ENCODE measurements at regions not wholly inside any gene's neighbourhood (a gene's known extent, or its start where the extent isn't known, plus 50 kb on each side); places are given as distances from the start of the nearest gene placed in this dataset.

- no peak for DNase-seq (ENCODE audit: low spot score)
- in situ Hi-C loops (cut with MboI; ENCODE audit: low pct_unique_long_range_greater_than_20kb, low sequenced_read_pairs, unreplicated experiment): loop anchor here (5.0 kb wide), 1 partner anchor 330 kb away; no protein-coding TSS in a partner anchor
- TF ChIP-seq CTCF (IDR thresholded peaks at IDR 0.05; ENCODE audit: extremely low read depth, insufficient read depth, missing control alignments): no peak
Measured at GRCh38 chr2:203812294-203813221, 55.0 kb upstream of the CTLA4 start.

- DNase-seq (ENCODE audit: low spot score): no peak
- TF ChIP-seq CTCF (IDR thresholded peaks at IDR 0.05; ENCODE audit: extremely low read depth, insufficient read depth, missing control alignments): no peak
- in situ Hi-C loops (cut with MboI; ENCODE audit: low pct_unique_long_range_greater_than_20kb, low sequenced_read_pairs, unreplicated experiment): loop anchor here (5.0 kb wide), 1 partner anchor 331 kb away; no protein-coding TSS in a partner anchor
Measured at GRCh38 chr2:203813684-203814083, 53.9 kb upstream of the CTLA4 start.

DNA sequence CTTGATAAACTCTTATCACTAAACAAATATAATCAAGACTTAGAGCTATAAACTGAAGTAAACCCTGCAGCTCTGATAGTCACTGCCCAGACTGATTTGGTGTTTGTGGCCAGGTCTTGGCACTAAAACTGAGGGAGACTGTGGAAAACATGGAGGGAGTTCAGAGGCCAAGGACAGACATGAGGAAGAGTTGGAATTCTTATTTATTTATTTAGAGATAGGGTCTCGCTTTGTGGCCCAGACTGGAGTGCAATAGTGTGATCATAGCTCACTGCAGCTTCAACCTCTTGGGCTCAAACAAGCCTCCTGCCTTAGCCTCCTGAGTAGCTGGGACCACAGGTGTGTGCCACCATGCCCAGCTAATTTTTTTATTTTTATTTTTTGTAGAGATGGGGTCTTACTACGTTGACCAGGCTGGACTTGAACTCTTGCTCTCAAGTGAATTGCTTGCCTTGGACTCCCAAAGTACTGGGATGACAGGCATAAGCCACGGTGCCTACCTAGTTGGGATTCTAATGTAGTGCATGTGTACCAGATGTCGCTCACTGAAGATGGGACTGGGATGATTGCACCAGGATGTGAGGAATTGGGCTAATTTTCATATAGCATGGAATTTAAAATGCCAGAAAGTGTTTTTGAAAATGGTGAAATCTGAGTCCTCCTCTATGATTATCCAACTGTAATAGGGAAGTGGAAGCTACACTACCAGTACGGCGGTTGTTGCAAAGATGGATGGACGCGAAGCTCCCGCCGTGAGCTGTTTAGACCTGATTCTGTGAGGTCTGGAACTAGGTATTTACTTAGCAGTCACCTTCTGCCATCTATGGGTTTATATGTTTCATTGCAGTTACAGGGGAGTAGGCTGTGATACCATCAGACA is 52.7 kb upstream of the CTLA4 start:
- in situ Hi-C loops (cut with MboI; ENCODE audit: low pct_unique_long_range_greater_than_20kb, low sequenced_read_pairs, unreplicated experiment): loop anchor here (5.0 kb wide), 1 partner anchor 333 kb away; no protein-coding TSS in a partner anchor
- peak; percentile 67 for TF ChIP-seq CTCF (IDR thresholded peaks at IDR 0.05; ENCODE audit: extremely low read depth, insufficient read depth, missing control alignments)
- peak; percentile 72 for DNase-seq (ENCODE audit: low spot score)

GRCh38 chr2:203815541-203815898 is 52.1 kb upstream of the CTLA4 start:
- no peak for TF ChIP-seq CTCF (IDR thresholded peaks at IDR 0.05; ENCODE audit: extremely low read depth, insufficient read depth, missing control alignments)
- in situ Hi-C loops (cut with MboI; ENCODE audit: low pct_unique_long_range_greater_than_20kb, low sequenced_read_pairs, unreplicated experiment): no loop called here

DNA sequence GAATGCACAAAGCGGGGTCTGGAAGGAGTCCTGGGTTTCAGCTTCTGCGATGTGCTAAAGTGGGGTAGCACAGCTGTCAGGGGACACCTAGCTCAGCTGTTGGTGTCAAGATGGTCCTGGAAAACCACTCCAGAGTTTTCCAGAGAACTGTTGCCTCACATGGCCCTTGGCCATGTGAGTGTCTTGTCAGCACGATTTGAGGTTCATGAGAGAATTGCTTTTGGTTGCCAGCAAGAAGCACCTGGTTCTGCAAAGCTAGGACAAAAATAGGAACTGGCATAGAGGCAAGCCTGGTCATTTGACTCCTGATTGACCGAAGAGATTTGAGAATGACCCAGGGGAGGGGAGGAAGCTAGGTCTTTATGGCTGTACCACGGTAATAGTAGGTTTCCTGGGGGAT is 50.4 kb upstream of the CTLA4 start:
- no peak for DNase-seq (ENCODE audit: low spot score)
- in situ Hi-C loops (cut with MboI; ENCODE audit: low pct_unique_long_range_greater_than_20kb, low sequenced_read_pairs, unreplicated experiment): no loop called here
- no peak for TF ChIP-seq CTCF (IDR thresholded peaks at IDR 0.05; ENCODE audit: extremely low read depth, insufficient read depth, missing control alignments)

More at GRCh38 chr2:203815541-203815898, 52.1 kb upstream of the CTLA4 start:
- DNase-seq (ENCODE audit: low spot score): no peak
